Nephron progenitor cell (in vitro differentiated cells): ENCODE measurements at regions not wholly inside any gene's neighbourhood (a gene's known extent, or its start where the extent isn't known, plus 50 kb on each side); places are given as distances from the start of the nearest gene placed in this dataset.
"Not testable (repeated sequence)": the region's sequence is repeated elsewhere in the genome, so short reads cannot be mapped to it uniquely, and the experiment has no call there.

Experiments used
- DNase-seq: peaks from one replicate; pipeline ENCODE4 v3.0.0; 2021
- H3K27ac Mint-ChIP-seq: 2 replicates; pipeline ENCODE4 v1.8.0; 2021; ENCODE audit warnings: mild to moderate bottlenecking, moderate library complexity, mixed read lengths
- H3K27me3 Mint-ChIP-seq: 2 replicates; pipeline ENCODE4 v1.8.0; 2021; ENCODE audit warnings: mild to moderate bottlenecking, low read depth, mixed read lengths; ENCODE audit not compliant: poor library complexity
- H3K36me3 Mint-ChIP-seq: 2 replicates; pipeline ENCODE4 v1.8.0; 2021; ENCODE audit warnings: low read depth, mixed read lengths
- H3K4me1 Mint-ChIP-seq: 2 replicates; pipeline ENCODE4 v1.8.0; 2021; ENCODE audit warnings: mixed read lengths
- H3K4me3 Mint-ChIP-seq: 2 replicates; pipeline ENCODE4 v1.8.0; 2021; ENCODE audit warnings: mild to moderate bottlenecking, moderate library complexity, mixed read lengths
- H3K9me3 Mint-ChIP-seq: 2 replicates; pipeline ENCODE4 v1.8.0; 2021; ENCODE audit warnings: mild to moderate bottlenecking, moderate library complexity, mixed read lengths
- CTCF ChIP-seq: fragments of 200-600 bp; sonication (generic); IDR thresholded peaks from 2 replicates; pipeline ENCODE4 v1.5.0; 2021; ENCODE audit warnings: antibody characterized with exemption

- no peak overlapping the region for H3K27ac Mint-ChIP-seq
- no peaks in the 10 kb centered on the region for H3K36me3 Mint-ChIP-seq
These were observed 180.8 kb upstream of the SVIL start for GRCh38 chr10:29815572-29815971.

GRCh38 chr10:29811751-29812427 lies 177.1 kb upstream of the SVIL start:
- H3K9me3 Mint-ChIP-seq, result no peaks in the 10 kb centered on the region
- DNase-seq, result no peak
- no peak overlapping the region for H3K27ac Mint-ChIP-seq
- H3K4me3 Mint-ChIP-seq, result no peak overlapping the region
- H3K27me3 Mint-ChIP-seq, result peaks cover 3% of the 10 kb centered on the region
- H3K4me1 Mint-ChIP-seq, result peaks cover 33% of the 10 kb centered on the region
- H3K36me3 Mint-ChIP-seq, result no peaks in the 10 kb centered on the region
- TF ChIP-seq CTCF, result no peak

More at GRCh38 chr10:29815572-29815971, 180.8 kb upstream of the SVIL start:
- Mint-ChIP-seq H3K27me3 (no peaks in the 10 kb centered on the region), H3K9me3 (no peaks in the 10 kb centered on the region), H3K4me1 (peaks cover 21% of the 10 kb centered on the region), H3K4me3 (no peak overlapping the region)
- no peak for DNase-seq
- no peak for TF ChIP-seq CTCF

DNA sequence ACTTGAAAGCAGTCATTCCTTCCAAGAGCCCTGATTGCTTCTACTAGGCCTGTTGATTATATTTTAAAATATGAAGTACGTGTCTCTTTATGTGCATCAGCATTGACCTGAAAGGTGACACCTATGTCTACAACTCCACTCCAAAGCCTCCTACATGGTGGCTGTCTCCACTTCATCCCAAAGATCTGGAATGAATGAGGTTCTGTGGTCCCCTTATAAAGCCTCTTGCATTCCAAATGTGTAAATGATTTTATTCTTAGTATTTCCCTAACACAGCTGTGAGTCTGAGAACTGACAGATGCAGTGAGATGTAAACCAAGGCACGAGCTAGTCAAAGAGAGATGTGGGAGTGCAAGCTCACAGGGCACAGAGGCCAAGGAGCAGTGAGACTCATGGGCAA lies 176.0 kb upstream of the SVIL start:
- no peak overlapping the region for H3K4me3 Mint-ChIP-seq
- TF ChIP-seq CTCF, result no peak
- peaks cover 3% of the 10 kb centered on the region for H3K27me3 Mint-ChIP-seq
- no peak for DNase-seq
- H3K36me3 Mint-ChIP-seq, result no peaks in the 10 kb centered on the region
- no peak overlapping the region for H3K27ac Mint-ChIP-seq
- no peaks in the 10 kb centered on the region for H3K9me3 Mint-ChIP-seq
- H3K4me1 Mint-ChIP-seq, result peaks cover 33% of the 10 kb centered on the region

DNA sequence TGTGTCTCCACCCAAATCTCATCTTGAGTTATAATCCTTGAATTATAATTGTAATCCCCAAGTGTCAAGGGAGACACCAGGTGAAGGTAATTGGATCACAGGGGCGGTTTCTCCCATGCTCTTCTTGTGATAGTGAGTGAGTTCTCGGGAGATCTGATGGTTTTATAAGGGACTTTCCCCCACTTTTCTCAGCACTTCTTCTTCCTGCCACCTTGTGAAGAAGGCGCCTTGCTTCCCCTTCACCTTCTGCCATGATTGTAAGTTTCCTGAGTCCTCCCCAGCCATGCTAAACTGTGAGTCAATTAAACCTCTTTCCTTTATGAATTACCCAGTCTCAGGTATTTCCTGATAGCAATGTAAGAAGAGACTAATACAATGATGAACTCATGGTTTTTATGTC lies 175.5 kb upstream of the SVIL start:
- not testable (repeated sequence) for H3K27ac Mint-ChIP-seq, DNase-seq, H3K36me3 Mint-ChIP-seq

GRCh38 chr10:29809383-29809782 lies 174.6 kb upstream of the SVIL start:
- H3K27me3 Mint-ChIP-seq, result peaks cover 3% of the 10 kb centered on the region
- no peaks in the 10 kb centered on the region for H3K9me3 Mint-ChIP-seq
- H3K36me3 Mint-ChIP-seq, result no peaks in the 10 kb centered on the region
- no peak for DNase-seq
- no peak for TF ChIP-seq CTCF
- H3K4me3 Mint-ChIP-seq, result no peak overlapping the region
- H3K27ac Mint-ChIP-seq, result no peak overlapping the region
- H3K4me1 Mint-ChIP-seq, result peaks cover 33% of the 10 kb centered on the region

More for the DNA sequence above, 175.5 kb upstream of the SVIL start:
- H3K27me3 Mint-ChIP-seq, H3K9me3 Mint-ChIP-seq, H3K4me3 Mint-ChIP-seq: not testable (repeated sequence)
- H3K4me1 Mint-ChIP-seq, result peaks cover 33% of the 10 kb centered on the region

DNA sequence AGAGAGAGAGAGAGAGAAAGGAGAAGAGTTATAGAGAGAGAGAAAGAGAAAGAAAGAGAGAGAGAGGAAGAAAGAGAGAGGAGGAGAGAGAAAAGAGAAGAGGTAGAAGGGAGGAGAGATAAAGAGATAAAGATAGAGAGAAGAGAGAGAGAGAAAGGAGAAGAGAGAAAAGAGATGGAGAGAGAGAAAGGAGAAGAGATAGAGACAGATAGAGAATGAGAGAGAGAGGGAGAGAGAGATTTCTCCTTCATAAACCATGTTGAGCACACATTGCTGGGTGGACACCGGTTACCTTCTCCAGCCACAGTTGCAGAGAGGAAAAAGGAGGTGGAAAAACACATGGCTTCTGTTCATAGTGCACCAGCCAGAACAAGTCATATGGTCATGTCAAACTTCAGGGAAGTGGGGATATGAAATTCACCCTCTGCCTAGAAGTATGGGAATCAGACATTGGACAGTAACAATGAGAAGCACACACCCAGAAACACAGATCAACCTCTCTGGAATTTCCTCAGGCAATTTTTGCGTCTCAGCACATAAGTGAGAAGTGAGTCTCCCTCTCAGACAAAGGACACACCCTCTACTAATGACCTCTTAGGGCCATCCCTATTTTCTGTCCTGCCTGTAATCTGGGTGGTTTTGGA lies 172.5 kb upstream of the SVIL start:
- Mint-ChIP-seq H3K27ac (no peak overlapping the region), H3K4me3 (no peak overlapping the region), H3K27me3 (peaks cover 3% of the 10 kb centered on the region), H3K9me3 (no peaks in the 10 kb centered on the region), H3K4me1 (peaks cover 40% of the 10 kb centered on the region), H3K36me3 (no peaks in the 10 kb centered on the region)
- no peak for DNase-seq
- TF ChIP-seq CTCF, result no peak
